SK-N-DZ (cell line): ENCODE measurements at regions not wholly inside any gene's neighbourhood (a gene's known extent, or its start where the extent isn't known, plus 50 kb on each side); places are given as distances from the start of the nearest gene placed in this dataset.

Experiments used
- DNase-seq: peaks from one replicate; pipeline ENCODE4 v3.0.0-alpha.2; 2015; ENCODE audit warnings: low spot score

DNA sequence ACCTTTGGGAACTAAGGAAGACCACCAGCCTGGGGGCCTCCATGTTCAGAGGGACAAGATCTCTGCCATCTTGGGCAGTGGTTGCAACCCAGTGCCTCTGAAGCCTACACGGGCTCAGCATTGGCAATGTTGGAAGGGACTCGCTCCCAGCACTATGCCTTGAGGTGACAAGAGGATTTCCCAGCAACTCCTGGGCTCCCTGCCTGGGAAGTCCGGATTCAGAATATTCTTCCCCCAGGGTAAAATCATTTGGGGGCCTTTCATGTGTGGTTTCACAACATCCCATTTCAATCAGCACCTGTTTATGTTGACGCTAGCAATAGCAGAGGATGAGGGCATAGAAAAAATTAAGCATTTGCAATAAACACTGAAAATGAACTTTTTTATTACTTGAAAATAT is 509.8 kb upstream of the MGMT start:
- DNase-seq = no peak

DNA sequence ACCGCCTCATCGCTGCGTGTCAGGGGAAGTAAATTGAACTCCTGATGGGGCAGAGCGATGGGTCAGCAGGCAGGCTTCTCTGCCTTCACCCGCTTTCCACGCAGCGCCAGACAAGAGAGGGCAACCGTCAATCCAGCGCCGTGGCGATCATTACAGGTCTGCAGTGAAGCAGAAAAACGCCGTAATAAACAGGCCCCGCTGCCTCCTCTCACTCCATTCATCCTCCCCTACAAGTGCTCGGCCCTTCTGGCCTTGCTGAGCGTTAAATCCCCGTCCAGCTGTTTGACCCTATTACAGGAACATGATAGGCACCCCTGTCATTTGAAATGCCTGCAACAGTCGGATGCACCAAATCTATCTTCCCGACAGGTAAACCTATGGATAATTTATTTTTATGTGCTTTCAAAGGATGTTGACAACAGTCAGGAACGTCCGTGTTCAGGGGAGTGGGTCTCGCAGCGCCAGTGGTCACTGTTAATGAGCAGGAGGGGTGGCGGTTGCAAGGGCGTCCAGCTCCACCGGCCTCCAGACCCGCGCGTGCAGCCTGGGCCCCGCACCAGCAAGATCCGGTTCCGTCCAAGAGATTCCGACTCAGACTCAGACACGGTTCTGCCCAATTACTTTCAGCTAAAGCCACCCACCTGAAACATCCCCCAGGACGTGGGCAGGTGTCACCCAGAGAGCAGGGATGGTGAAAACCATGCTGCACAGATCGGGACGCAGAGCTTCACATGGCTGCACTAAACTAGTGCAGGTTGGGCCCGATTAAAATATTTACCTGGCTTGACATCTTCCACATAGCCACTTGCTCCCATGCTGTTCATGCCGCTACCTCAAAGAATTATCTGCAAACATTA is 508.0 kb upstream of the MGMT start:
- no peak for DNase-seq

DNA sequence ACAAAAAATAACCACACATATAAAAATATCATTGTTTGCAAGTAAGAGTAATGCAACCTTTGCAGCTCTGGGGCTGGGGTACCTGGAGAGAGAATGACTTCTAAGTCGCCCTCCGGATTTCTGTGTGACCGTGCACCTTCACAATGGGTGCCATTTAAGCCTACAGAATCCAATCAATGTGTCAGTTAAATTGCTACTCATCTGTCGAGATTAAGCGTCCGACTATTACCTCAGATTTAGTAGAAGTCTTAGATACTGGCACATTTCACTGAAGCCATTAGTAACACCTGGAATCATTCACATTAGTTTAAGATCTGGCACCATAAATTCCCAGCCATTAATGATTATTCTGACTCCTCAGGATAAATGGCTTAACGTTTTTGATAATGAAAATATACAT is 507.3 kb upstream of the MGMT start:
- DNase-seq = no peak

DNA sequence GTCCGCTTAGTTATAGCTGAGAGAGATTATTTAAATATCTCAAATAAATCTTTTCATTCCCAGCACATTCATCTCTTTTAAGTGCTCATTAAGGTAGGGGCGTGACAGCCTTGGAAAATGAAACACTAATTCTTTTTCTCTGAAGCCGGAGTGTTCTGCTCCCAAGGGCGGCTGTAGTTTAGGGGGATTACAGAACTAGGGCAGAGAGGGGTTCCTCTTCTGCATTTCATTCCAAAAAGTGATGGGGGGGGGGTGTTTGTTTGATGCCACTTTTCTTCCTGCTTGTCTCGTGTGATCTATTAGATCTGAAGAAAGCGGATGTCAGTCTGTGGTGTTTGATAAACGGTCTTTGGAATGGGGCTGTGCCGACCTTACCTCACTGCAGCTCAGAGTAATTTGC is 506.5 kb upstream of the MGMT start:
- DNase-seq = no peak

DNA sequence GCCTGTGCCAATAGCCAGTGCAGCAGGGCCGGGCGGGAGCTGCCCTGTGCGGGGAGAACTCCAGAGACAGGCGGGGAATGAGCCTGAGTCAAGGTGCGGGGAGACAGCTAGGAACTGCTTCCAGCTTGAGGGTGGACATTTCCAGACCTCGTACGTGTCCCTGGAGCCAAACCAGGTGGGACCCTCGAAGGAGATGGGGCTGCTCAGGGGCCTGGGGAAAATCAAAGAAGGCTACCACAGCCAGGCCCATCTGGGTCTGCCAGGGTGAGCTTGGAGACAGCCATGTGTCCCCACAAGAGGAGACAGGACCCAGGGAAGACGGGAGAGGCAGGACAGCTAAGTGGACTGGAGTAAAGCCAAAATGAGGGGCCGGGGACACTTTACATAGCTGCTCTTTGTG is 504.9 kb upstream of the MGMT start:
- DNase-seq = no peak

DNA sequence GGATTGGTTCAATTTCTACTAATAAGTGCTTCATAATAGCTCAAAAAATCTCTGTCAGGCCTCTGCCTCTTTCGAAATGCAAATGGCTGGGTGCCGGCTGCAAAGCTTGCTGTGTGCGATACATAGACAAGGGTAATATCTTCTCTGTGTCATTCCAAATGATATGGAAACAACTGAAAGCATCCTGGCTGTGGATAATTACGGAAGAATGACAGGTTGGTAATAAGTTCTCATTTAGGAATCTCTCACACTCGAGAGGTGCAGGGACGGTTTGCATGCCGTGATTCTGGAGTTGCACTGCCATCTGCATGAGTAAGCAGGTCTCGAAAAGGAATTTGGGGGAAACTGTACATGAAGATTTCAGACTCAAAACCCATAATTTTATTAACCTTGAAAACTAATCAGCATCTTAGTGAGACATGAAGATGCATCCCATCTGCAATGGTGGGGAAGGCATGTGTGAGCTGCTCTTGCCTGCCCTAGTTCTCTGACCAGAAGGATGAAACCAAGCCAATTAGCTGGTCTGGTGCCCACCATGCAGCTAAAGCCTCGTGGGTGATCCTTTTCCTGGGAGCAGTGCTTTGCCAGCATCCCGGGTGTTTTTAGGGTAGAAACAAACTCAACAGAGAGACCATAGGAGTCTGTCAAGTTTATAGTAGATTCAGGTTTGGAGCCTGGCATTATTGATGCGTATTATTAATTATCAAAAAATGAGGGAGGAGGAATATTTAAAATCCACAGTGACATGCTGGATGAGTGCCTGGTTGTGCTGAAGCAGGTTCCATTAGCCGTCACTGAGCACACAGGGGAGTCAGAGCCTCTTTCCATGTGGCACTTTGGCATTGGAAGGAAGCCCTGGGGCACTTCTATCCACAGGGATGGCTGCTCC is 503.6 kb upstream of the MGMT start:
- no peak for DNase-seq

DNA sequence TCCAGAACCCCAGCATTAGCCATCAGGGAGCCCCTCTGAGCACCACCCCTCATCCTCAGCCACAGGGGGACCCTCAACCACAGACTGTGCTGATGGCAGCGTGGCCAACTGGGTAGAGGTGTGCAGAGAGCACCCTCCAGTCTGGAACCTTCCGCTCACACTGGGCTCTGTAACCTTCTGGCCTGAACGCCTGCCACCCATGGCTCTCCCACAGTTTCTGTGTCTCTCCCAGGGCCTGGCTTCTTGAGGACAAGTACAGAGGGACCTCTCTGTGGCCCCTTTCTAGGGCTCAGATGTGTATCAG is 503.0 kb upstream of the MGMT start:
- DNase-seq = no peak

DNA sequence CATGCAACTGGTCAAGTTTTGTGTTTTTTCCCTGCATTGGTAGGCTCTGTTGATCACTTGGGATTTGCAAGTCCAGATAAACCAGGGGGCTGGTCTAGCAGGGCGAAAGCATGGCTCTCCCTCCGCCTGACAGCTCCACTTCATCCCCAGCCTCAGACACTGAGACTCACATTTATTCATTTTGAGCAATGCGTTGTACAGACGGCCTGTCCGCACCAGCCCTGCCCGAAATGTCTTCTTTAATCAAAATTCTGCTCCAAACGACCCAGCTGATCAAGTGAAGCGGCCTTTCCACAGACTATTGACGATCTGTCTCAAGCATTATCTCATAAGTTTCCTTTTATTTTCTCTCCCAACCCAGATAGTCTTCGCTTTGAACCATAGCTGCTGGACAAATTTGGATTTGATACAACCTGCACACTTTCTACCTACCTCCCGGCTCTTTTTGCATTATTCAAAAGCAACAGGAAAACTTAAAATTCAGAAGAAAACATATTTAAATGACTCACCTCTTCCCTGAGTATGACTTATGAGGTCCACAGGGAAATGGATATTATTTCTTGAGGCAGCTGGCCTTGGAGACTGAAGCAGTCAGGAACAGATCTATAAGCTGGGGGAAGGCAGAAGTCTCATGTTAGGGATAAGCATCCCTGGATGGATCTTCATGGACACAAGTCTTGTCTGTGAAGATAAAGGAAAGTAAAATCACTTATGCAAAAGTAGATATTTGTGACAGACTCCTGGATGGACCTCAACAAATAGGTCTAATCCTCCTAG is 498.9 kb upstream of the MGMT start:
- no peak for DNase-seq

DNA sequence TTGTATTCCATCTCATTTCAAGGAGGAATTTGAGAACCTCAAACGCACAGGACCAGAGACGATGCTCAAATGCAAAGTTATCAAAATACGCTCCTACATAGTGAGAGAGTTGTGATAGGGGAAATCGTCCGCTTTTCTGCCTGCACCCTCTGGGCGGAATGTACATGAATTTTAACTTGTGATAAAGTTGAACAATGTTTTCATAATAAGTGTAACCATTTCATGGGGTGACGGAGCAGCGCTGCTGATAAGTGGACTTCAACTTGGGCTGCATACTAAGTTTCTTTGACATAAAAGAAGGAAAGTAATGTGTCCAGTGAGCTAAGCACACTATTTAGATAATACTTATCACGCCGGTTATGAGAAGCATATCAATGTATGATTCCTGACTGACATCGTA is 497.5 kb upstream of the MGMT start:
- no peak for DNase-seq

DNA sequence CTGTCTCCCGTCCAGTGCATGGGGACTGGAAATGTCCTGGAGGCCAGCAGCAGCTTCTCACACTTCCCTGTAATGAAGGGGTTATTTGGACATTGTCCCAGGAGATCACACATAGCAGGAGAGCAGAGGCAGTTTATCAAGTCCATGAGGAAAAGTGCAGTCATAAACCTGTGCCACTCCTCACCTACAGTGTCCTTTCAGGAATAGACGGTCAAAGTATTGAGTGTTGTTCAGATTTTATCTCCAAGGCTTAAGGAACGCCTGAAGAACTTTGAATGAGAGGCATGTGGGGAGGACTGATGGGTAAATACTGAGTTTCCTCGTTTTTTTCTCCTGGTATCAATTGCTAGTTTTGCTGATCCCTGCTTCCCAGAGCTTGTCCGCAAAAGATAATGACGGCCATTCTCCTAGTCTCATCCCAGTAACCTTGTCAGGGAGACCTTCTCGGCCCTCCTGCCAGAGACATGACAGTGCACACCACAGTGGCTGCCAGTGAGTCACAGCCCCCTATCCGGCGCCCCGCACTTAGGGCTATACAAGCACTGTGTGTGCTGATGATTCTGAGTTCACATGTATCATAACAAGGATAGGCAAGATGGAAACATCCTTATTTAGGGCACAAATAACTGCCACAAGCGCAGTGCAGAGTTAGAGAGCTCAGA is 495.5 kb upstream of the MGMT start:
- DNase-seq = no peak

DNA sequence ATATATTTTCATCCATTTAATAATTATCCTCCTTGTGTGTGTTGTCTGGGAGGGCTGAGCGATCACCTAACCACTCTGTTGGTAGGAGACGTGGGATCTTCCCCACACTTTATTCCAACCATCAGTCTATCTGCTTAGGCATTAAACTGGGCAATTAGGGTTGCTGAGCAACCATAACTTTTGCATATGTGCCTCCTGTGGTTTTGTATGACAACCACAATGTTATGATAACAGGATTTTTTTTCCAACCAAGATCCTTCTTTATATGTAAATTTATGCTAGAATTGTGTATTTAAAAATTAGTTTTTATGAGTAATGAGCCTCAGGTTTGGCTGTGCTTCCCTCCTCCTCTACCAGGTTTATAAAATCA is 495.0 kb upstream of the MGMT start:
- DNase-seq = no peak

DNA sequence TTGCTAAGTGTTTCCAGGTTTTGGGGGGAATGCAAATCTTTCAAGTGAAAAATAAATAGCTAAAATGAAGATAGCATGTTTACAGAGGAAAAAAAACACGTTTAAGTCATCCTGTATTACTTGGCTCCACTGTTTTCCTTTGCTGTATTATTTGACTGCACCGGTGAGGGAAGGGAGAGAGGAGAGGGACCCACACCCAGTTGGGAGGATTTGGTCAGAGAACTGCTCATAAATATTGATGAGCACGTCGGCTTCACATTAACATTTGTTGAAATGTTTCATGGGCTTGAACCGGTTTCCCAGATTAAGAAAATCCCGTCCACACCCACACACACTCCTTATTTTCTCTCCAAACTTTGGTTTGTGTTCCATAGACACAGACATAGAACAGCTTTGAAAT is 493.8 kb upstream of the MGMT start:
- no peak for DNase-seq

DNA sequence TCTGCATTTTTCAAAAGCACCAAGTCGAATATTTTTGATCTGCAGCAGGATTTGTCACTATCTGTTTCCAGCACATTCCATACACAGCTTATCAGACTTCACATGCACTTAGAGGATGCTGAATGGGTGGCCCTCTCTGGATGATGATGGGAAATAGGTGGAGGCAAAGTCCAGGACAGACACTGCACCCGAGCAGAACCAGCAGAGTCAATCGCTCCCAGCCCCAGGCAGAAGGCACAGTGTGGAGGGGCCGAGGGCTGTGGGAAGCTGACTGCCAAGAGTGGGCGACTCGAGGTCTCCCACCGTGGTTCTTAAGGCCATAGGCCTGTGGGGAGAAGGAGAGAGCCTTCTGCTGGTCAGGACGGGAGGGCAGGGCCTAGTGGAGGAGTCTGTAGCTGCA is 490.2 kb upstream of the MGMT start:
- DNase-seq = no peak

DNA sequence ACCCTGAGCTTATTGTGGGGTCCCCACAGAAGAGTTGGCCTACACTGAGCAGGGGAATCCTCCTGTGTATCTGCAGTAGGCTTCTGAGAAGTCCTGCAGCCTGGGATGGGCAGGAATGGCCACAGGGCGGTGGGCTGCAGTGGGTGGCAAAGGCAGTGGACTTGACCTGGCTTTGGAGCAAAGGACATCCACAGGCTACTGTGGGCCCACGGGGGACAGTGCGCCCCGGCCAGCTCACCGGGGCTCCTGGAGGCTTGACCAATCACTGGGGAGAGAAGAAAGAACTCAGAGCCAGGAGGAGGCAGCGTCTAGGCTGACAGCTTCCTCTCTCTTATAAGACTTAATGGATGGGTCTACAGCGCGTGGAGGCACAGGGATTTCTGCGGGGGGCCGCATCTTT is 488.8 kb upstream of the MGMT start:
- DNase-seq = no peak

DNA sequence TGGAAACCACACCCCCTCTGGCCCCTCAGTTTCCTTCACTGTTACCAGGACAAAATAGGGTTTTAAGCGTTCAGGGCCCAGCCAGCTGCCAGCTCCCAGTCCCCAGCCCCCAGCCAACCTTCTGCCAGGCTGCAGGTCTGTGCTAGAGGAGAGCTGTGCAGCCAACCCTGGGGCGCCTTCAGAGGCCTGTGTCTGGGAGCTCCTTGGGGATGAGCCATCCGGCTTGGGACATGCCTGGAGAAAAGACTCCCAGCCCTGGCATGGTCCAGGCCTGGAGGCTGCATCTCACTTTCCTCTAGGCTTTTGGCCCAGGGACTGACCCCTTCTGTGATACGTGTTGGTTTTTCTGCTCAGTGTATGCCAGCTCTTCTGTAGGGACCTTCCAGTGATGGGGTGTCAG is 487.6 kb upstream of the MGMT start:
- DNase-seq = no peak

DNA sequence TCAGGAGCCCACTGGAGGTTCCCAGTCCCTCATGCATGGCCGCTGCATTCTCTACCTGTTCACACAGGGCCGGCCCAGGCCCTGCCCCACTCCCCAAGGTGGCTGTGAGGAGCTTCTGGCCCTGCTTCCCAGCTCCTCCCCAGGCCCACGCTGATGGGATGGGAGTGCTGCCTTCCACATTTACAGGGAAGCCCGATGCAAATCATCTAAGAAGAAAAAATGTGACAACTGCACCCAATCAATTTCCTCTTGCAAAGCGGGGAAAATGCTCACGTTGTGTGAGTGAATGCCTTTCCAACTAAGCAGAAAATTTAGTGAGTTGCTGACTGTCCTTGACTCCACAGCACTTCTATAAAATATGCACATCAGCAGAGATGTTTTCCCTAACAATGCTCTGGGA is 485.8 kb upstream of the MGMT start:
- no peak for DNase-seq

DNA sequence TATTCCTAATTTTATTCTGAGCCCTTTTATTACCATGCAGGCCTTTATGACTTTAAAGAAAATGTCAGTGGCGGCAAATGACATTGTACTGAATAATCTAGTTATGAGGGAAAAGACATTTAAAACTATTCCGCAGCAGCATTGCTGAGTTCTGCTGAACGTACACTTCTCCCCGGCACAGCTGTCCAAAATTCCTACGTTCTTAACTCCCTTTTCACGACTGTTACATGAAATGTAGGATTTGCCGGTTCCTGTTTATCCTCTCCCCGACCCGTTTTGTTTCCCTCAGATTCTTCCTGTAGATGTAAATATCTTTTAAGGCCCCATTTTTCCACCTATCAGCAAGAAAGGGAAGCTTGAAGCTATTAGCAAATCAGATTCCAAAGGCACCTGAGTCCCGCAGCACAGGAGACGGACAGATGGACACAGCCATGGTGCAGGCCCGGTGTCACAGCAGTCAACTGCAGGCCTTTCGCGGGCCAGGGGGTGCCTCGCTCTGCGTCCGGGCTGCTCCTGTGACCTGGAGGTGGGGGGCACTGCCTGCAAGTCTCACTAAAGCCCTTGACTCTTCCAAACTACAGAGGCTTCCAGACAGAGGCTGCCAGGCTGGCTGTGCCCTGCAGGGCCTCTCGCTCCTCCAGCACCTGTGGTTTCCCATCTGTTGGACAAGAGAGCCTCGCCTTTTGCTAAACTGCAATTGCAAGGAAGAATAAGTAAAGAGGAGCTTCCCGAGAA is 485.0 kb upstream of the MGMT start:
- no peak for DNase-seq

DNA sequence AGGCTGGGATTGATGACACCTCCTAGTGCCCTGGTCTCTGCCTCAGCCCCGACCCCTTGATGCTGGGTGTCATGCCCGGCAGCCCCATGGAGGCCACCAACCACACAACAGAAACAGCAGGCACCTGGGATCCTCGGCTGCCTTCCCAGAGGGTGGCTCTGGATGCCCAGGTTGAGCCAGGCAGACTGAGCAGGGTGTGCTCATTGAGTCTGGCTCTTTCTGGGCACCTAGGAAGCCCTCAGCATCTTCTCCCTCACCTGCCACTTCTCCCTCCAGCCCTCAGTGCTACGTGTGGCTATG is 484.5 kb upstream of the MGMT start:
- no peak for DNase-seq

DNA sequence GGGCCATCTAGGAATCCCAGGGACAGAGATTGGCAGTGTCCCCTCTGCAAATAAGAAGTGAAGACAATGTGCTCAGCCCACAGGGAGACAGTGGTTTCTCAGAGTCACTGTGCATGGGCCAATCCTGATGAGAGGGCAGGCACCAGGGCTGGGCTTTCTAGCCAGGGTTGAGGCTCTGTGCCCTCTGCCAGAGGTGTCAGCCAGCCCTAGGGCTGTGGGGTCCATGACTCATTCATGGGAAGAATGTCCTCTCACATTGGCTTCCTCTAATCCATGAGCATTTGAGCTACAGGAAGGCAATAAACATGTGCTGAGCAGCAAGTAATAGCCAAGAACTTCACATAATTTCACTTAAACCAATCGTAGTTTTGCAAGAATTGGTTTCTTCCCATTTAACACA is 482.0 kb upstream of the MGMT start:
- DNase-seq = no peak

DNA sequence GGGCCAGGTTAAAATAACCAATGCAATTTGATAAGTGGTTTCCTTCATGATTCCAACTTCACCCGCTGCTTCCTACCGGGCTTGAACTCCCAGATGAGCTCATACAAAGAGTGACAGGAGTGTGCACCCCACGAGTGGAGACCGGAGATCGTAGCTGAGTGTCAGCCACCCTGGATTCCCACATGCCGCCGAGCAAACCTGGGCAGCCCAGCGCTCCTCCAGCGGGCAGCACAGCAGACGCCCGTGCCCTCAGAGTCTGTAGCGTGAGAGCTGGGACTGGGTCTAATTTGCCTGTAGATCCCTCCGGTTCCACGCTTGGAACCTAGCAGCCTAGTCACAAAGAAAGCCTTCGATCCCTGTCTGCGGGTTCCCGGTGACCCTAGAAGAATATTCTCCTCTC is 476.1 kb upstream of the MGMT start:
- DNase-seq = no peak

DNA sequence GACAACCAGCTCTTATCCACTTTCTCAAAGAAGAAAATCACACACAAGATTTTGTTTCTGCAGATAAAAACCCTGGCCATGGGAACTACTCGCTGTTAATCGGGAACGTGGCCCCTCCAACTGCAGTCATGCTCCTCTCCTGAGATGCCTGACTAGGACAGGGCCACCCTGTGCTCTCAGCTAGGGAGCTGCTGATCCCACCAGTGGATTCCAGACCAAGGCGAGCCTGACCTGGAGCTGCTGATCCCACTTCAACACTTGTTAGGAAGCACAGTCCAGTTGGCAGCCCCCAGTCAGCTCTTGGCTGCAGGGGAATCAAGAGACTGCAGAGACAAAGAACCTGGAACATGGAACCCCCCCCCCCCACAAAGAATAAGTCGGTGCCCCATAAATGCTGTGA is 474.3 kb upstream of the MGMT start:
- DNase-seq = no peak
